Astrocyte of the spinal cord (primary cell): ENCODE measurements at regions not wholly inside any gene's neighbourhood (a gene's known extent, or its start where the extent isn't known, plus 50 kb on each side); places are given as distances from the start of the nearest gene placed in this dataset.

ENCODE experiments used
- DNase-seq: peaks from one replicate; pipeline ENCODE4 v3.0.0; 2011; ENCODE audit warnings: low read depth, low spot score
- H3K4me3 ChIP-seq: 2 replicates; pipeline ENCODE4 v1.5.1; 2011; ENCODE audit warnings: low read depth, mild to moderate bottlenecking, low read length, moderate library complexity
- in situ Hi-C: cut with HindIII; loops from 2 replicates; pipeline ENCODE4 v1.10.0; 2017; ENCODE audit warnings: low sequenced_read_pairs
- TF ChIP-seq, protein P1 (sequence below): IDR thresholded peaks from 2 replicates; pipeline ENCODE4 v1.5.1; 2012; ENCODE audit warnings: low read depth, mild to moderate bottlenecking, low read length, inconsistent platforms

DNA sequence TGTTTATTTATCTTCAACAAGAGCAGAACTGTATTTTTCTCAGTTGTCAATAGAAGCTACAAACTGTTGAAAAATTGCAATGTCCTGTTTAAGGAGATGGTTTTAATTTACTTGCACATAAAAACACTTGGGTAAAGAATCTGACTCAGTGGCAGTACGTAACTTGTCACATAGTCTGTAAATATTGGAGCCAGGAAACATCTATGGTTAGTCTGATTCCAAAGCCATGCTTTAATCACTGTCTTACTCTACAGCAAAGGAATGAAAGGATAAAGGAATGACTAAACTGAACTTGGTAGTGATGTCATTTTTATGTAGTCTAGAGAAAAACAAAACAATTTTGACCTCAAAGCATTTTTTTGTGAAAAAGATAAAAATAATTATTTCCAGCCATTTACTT, 537.2 kb downstream of the STIM2 start:
- H3K4me3 ChIP-seq = no peak overlapping the region
- DNase-seq = peak; percentile 90
- in situ Hi-C loops = no loop called here
- TF ChIP-seq, protein P1, sequence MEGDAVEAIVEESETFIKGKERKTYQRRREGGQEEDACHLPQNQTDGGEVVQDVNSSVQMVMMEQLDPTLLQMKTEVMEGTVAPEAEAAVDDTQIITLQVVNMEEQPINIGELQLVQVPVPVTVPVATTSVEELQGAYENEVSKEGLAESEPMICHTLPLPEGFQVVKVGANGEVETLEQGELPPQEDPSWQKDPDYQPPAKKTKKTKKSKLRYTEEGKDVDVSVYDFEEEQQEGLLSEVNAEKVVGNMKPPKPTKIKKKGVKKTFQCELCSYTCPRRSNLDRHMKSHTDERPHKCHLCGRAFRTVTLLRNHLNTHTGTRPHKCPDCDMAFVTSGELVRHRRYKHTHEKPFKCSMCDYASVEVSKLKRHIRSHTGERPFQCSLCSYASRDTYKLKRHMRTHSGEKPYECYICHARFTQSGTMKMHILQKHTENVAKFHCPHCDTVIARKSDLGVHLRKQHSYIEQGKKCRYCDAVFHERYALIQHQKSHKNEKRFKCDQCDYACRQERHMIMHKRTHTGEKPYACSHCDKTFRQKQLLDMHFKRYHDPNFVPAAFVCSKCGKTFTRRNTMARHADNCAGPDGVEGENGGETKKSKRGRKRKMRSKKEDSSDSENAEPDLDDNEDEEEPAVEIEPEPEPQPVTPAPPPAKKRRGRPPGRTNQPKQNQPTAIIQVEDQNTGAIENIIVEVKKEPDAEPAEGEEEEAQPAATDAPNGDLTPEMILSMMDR = no peak

DNA sequence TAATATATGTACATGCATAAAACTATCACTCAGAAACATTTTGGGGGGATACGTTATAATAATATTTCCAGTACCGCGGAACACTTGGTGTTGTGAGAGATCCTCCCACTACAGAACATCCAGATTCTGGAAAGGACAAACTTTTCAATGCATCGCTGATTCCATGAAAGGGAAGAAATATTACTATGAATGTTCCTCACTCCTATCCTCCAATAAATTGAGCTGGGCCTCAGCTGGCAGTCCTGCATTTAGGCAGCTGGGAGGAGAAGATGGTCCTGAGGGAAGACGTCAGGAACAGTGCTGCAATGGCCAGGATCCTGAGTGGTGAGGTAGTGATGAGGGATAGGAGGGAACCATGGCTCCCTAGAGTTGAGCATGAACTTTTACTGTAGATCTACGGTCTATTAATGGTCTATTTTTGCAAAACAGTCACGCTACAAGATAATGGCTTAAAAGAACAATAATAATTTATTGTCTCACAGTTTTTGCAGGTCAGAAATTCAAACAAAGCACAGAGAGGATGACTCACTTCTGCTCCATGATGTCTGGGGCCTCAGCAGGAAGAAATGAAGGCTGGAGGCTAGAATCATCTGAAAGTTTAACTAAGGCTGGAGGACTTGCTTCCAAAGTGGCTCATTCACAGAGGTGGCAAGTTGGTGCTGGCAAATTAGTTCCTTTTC, 538.1 kb downstream of the STIM2 start:
- peak; percentile 38 for DNase-seq
- TF ChIP-seq, protein P1 = no peak
- no peak overlapping the region for H3K4me3 ChIP-seq
- in situ Hi-C loops = no loop called here

DNA sequence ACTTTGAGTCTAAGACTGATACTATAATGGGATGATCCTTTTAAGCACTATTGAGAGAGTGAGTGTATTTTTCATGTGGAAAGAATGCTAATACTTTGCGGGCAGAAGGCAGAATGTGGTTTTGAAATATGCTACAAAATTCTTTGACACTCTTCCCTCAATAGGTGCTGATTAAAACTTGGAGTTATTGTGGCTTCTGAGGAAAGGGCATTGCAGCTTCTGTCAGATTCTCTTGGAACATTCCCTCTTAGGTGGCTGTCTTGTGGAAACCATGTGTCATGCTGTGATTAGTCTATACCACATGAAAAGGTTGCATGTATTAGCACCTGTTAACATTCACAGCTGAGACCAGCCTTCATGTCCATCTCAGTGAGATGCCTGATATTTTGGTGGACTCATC, 547.0 kb downstream of the STIM2 start:
- H3K4me3 ChIP-seq = no peak overlapping the region
- DNase-seq = peak; percentile 12
- TF ChIP-seq, protein P1 = no peak
- in situ Hi-C loops = no loop called here

DNA sequence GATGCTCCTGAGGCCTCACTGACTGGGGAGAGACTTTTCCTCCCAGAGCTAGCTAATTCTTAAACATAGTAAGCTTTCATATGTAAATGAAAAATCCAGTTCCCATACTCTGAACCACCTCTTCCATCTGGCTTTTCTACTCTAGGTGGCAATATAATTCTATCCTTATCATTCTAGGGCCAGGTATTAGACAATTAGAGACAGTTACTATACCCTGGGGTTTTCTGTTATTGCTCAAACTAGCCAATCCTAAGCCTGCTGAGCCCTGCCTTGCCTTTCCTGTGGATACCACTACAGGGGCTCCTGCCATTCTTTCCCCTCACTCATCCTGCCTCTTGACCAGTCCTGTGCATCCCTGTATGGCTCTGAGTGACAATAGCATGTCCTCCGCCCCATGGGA, 552.0 kb downstream of the STIM2 start:
- TF ChIP-seq, protein P1 = no peak
- DNase-seq = no peak
- H3K4me3 ChIP-seq = no peak overlapping the region
- in situ Hi-C loops = no loop called here

DNA sequence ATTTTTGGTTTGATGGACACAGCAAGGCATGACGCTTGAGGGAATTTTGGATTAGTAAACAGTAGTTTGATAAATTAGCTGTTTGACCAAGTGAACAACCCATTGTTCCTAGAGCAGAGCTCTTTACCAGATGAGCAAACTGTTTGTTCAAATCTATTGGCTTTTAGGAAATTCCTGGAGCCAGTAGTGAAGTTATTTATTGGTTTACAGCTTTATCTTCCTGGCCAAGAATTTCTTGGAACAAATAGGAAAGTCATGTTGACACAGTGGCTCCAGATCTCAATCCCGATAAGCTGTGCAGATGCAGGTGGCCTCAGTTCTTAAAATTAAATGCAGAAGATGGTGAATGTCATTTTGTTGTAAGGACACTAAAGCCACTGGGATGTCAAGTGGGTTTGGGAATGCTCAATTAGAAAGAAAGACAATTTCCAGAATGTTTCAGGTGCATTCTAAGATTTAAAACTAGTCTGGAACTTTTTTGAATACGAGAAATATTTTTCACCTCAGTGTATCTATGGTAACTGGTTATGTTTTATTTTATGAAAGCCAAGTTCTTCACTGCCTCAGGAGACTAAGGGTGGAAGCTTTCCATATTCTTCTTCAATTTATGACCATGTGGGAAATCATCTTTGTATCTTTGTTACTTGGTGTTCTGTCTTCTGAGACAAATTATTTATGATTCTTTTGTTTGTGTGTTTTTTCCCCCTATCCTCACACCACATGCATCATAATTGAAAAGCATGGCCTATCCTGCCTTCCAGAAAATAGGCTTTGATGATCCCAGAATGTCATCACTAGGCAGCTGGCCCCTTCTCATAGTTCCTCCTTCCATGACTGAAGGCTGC, 554.5 kb downstream of the STIM2 start:
- in situ Hi-C loops = no loop called here
- DNase-seq = no peak
- TF ChIP-seq, protein P1 = no peak
- H3K4me3 ChIP-seq = no peak overlapping the region

DNA sequence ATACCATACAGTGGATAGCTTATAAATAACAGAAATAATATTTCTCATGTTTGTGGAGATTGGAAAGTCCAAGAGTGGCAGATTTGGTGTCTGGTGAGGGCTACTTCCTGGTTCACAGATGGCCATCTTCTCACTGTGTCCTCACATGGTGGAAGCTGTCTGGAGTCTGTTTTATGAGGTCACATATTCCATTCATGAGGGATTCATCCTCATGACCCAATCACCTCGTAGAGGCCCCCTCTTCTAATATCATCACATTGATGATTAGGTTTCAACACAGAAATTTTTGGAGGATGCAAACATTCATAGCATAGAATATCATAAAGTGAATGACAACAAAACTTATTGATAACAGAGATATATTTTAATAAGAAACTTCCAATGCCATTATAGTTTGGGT, 568.0 kb downstream of the STIM2 start:
- H3K4me3 ChIP-seq = no peak overlapping the region
- TF ChIP-seq, protein P1 = no peak
- no peak for DNase-seq
- in situ Hi-C loops = no loop called here
